ENCODE measurements at regions not wholly inside any gene's neighbourhood (a gene's known extent, or its start where the extent isn't known, plus 50 kb on each side); places are given as distances from the start of the nearest gene placed in this dataset.

GRCh38 chr1:96080925-96081324 lies 640.7 kb upstream of the PTBP2 start:
- H3K36me3 ChIP-seq (ENCODE audit: control insufficient read depth, insufficient read depth, low read length) = no peaks in the 10 kb centered on the region
- no peaks in the 10 kb centered on the region for H3K9me3 ChIP-seq (ENCODE audit: control insufficient read depth, insufficient read depth, low read length)
- H3K4me3 ChIP-seq (ENCODE audit: low read depth, low read length) = no peak overlapping the region
- no peak overlapping the region for H3K27ac ChIP-seq (ENCODE audit: low read depth, low read length)
- H3K27me3 ChIP-seq (ENCODE audit: control insufficient read depth, insufficient read depth, low read length) = no peaks in the 10 kb centered on the region
- no peaks in the 10 kb centered on the region for H3K4me1 ChIP-seq (ENCODE audit: control insufficient read depth, insufficient read depth, low read length)
- no peak overlapping the region for H3K9ac ChIP-seq (ENCODE audit: low read depth, low read length)

GRCh38 chr1:96087719-96088118 lies 633.9 kb upstream of the PTBP2 start:
- no peak overlapping the region for H3K27ac ChIP-seq (ENCODE audit: low read depth, low read length)
- H3K36me3 ChIP-seq (ENCODE audit: control insufficient read depth, insufficient read depth, low read length) = no peaks in the 10 kb centered on the region
- no peak overlapping the region for H3K9ac ChIP-seq (ENCODE audit: low read depth, low read length)
- no peak overlapping the region for H3K4me3 ChIP-seq (ENCODE audit: low read depth, low read length)
- H3K27me3 ChIP-seq (ENCODE audit: control insufficient read depth, insufficient read depth, low read length) = no peaks in the 10 kb centered on the region
- H3K4me1 ChIP-seq (ENCODE audit: control insufficient read depth, insufficient read depth, low read length) = 0 out of 2 replicates have a peak, but pooled peaks cover 7% of the 10 kb centered on the region
- no peaks in the 10 kb centered on the region for H3K9me3 ChIP-seq (ENCODE audit: control insufficient read depth, insufficient read depth, low read length)

- Histone ChIP-seq H3K36me3 (ENCODE audit: control insufficient read depth, insufficient read depth, low read length) (no peaks in the 10 kb centered on the region), H3K4me1 (ENCODE audit: control insufficient read depth, insufficient read depth, low read length) (0 out of 2 replicates have a peak, but pooled peaks cover 7% of the 10 kb centered on the region), H3K9ac (ENCODE audit: low read depth, low read length) (no peak overlapping the region), H3K27ac (ENCODE audit: low read depth, low read length) (no peak overlapping the region), H3K4me3 (ENCODE audit: low read depth, low read length) (no peak overlapping the region), H3K9me3 (ENCODE audit: control insufficient read depth, insufficient read depth, low read length) (no peaks in the 10 kb centered on the region), H3K27me3 (ENCODE audit: control insufficient read depth, insufficient read depth, low read length) (no peaks in the 10 kb centered on the region)
Measured at GRCh38 chr1:96090134-96090533, 631.5 kb upstream of the PTBP2 start.

- no peak overlapping the region for H3K9ac ChIP-seq (ENCODE audit: low read depth, low read length)
- H3K27ac ChIP-seq (ENCODE audit: low read depth, low read length) = no peak overlapping the region
- no peaks in the 10 kb centered on the region for H3K9me3 ChIP-seq (ENCODE audit: control insufficient read depth, insufficient read depth, low read length)
- H3K27me3 ChIP-seq (ENCODE audit: control insufficient read depth, insufficient read depth, low read length) = no peaks in the 10 kb centered on the region
- H3K4me1 ChIP-seq (ENCODE audit: control insufficient read depth, insufficient read depth, low read length) = no peaks in the 10 kb centered on the region
- no peaks in the 10 kb centered on the region for H3K36me3 ChIP-seq (ENCODE audit: control insufficient read depth, insufficient read depth, low read length)
- no peak overlapping the region for H3K4me3 ChIP-seq (ENCODE audit: low read depth, low read length)
Measured at GRCh38 chr1:96095849-96096612, 625.6 kb upstream of the PTBP2 start.

- no peaks in the 10 kb centered on the region for H3K4me1 ChIP-seq (ENCODE audit: control insufficient read depth, insufficient read depth, low read length)
- H3K27ac ChIP-seq (ENCODE audit: low read depth, low read length) = no peak overlapping the region
- no peaks in the 10 kb centered on the region for H3K27me3 ChIP-seq (ENCODE audit: control insufficient read depth, insufficient read depth, low read length)
- no peak overlapping the region for H3K4me3 ChIP-seq (ENCODE audit: low read depth, low read length)
- H3K36me3 ChIP-seq (ENCODE audit: control insufficient read depth, insufficient read depth, low read length) = no peaks in the 10 kb centered on the region
- H3K9ac ChIP-seq (ENCODE audit: low read depth, low read length) = no peak overlapping the region
- no peaks in the 10 kb centered on the region for H3K9me3 ChIP-seq (ENCODE audit: control insufficient read depth, insufficient read depth, low read length)
Measured at GRCh38 chr1:96096613-96097321, 624.8 kb upstream of the PTBP2 start.

- no peak overlapping the region for H3K27ac ChIP-seq (ENCODE audit: low read depth, low read length)
- no peaks in the 10 kb centered on the region for H3K36me3 ChIP-seq (ENCODE audit: control insufficient read depth, insufficient read depth, low read length)
- H3K9me3 ChIP-seq (ENCODE audit: control insufficient read depth, insufficient read depth, low read length) = no peaks in the 10 kb centered on the region
- no peak overlapping the region for H3K9ac ChIP-seq (ENCODE audit: low read depth, low read length)
- H3K4me1 ChIP-seq (ENCODE audit: control insufficient read depth, insufficient read depth, low read length) = peaks cover 7% of the 10 kb centered on the region
- H3K27me3 ChIP-seq (ENCODE audit: control insufficient read depth, insufficient read depth, low read length) = no peaks in the 10 kb centered on the region
- no peak overlapping the region for H3K4me3 ChIP-seq (ENCODE audit: low read depth, low read length)
Measured at GRCh38 chr1:96104506-96104905, 617.1 kb upstream of the PTBP2 start.

- Histone ChIP-seq H3K4me1 (ENCODE audit: control insufficient read depth, insufficient read depth, low read length) (peaks cover 7% of the 10 kb centered on the region), H3K4me3 (ENCODE audit: low read depth, low read length) (no peak overlapping the region), H3K9ac (ENCODE audit: low read depth, low read length) (no peak overlapping the region), H3K27me3 (ENCODE audit: control insufficient read depth, insufficient read depth, low read length) (no peaks in the 10 kb centered on the region), H3K27ac (ENCODE audit: low read depth, low read length) (no peak overlapping the region), H3K9me3 (ENCODE audit: control insufficient read depth, insufficient read depth, low read length) (no peaks in the 10 kb centered on the region), H3K36me3 (ENCODE audit: control insufficient read depth, insufficient read depth, low read length) (no peaks in the 10 kb centered on the region)
Measured at GRCh38 chr1:96104906-96105305, 616.7 kb upstream of the PTBP2 start.

GRCh38 chr1:96116731-96117130 lies 604.9 kb upstream of the PTBP2 start:
- no peaks in the 10 kb centered on the region for H3K27me3 ChIP-seq (ENCODE audit: control insufficient read depth, insufficient read depth, low read length)
- peaks cover 9% of the 10 kb centered on the region for H3K4me1 ChIP-seq (ENCODE audit: control insufficient read depth, insufficient read depth, low read length)
- H3K27ac ChIP-seq (ENCODE audit: low read depth, low read length) = no peak overlapping the region

GRCh38 chr1:96130432-96130831 lies 591.2 kb upstream of the PTBP2 start:
- H3K9me3 ChIP-seq (ENCODE audit: control insufficient read depth, insufficient read depth, low read length) = no peaks in the 10 kb centered on the region
- no peak overlapping the region for H3K27ac ChIP-seq (ENCODE audit: low read depth, low read length)
- no peaks in the 10 kb centered on the region for H3K36me3 ChIP-seq (ENCODE audit: control insufficient read depth, insufficient read depth, low read length)
- no peak overlapping the region for H3K9ac ChIP-seq (ENCODE audit: low read depth, low read length)
- H3K4me1 ChIP-seq (ENCODE audit: control insufficient read depth, insufficient read depth, low read length) = no peaks in the 10 kb centered on the region
- H3K27me3 ChIP-seq (ENCODE audit: control insufficient read depth, insufficient read depth, low read length) = no peaks in the 10 kb centered on the region
- H3K4me3 ChIP-seq (ENCODE audit: low read depth, low read length) = no peak overlapping the region

More at GRCh38 chr1:96116731-96117130, 604.9 kb upstream of the PTBP2 start:
- H3K36me3 ChIP-seq (ENCODE audit: control insufficient read depth, insufficient read depth, low read length) = no peaks in the 10 kb centered on the region
- H3K9me3 ChIP-seq (ENCODE audit: control insufficient read depth, insufficient read depth, low read length) = 0 out of 2 replicates have a peak, but pooled peaks cover 4% of the 10 kb centered on the region
- H3K9ac ChIP-seq (ENCODE audit: low read depth, low read length) = no peak overlapping the region
- no peak overlapping the region for H3K4me3 ChIP-seq (ENCODE audit: low read depth, low read length)

- H3K36me3 ChIP-seq (ENCODE audit: control insufficient read depth, insufficient read depth, low read length) = no peaks in the 10 kb centered on the region
- no peaks in the 10 kb centered on the region for H3K9me3 ChIP-seq (ENCODE audit: control insufficient read depth, insufficient read depth, low read length)
Measured at GRCh38 chr1:96144636-96145035, 576.9 kb upstream of the PTBP2 start.

GRCh38 chr1:96145492-96145891 lies 576.1 kb upstream of the PTBP2 start:
- Histone ChIP-seq H3K9me3 (ENCODE audit: control insufficient read depth, insufficient read depth, low read length) (no peaks in the 10 kb centered on the region), H3K9ac (ENCODE audit: low read depth, low read length) (no peak overlapping the region), H3K27ac (ENCODE audit: low read depth, low read length) (no peak overlapping the region), H3K27me3 (ENCODE audit: control insufficient read depth, insufficient read depth, low read length) (no peaks in the 10 kb centered on the region), H3K4me1 (ENCODE audit: control insufficient read depth, insufficient read depth, low read length) (no peaks in the 10 kb centered on the region), H3K4me3 (ENCODE audit: low read depth, low read length) (no peak overlapping the region), H3K36me3 (ENCODE audit: control insufficient read depth, insufficient read depth, low read length) (no peaks in the 10 kb centered on the region)

More at GRCh38 chr1:96144636-96145035, 576.9 kb upstream of the PTBP2 start:
- H3K4me3 ChIP-seq (ENCODE audit: low read depth, low read length) = no peak overlapping the region
- no peaks in the 10 kb centered on the region for H3K27me3 ChIP-seq (ENCODE audit: control insufficient read depth, insufficient read depth, low read length)
- no peak overlapping the region for H3K27ac ChIP-seq (ENCODE audit: low read depth, low read length)
- H3K4me1 ChIP-seq (ENCODE audit: control insufficient read depth, insufficient read depth, low read length) = no peaks in the 10 kb centered on the region
- H3K9ac ChIP-seq (ENCODE audit: low read depth, low read length) = no peak overlapping the region

Measured in HUES48 (cell line).